ENCODE measurements at regions not wholly inside any gene's neighbourhood (a gene's known extent, or its start where the extent isn't known, plus 50 kb on each side); places are given as distances from the start of the nearest gene placed in this dataset.

DNA sequence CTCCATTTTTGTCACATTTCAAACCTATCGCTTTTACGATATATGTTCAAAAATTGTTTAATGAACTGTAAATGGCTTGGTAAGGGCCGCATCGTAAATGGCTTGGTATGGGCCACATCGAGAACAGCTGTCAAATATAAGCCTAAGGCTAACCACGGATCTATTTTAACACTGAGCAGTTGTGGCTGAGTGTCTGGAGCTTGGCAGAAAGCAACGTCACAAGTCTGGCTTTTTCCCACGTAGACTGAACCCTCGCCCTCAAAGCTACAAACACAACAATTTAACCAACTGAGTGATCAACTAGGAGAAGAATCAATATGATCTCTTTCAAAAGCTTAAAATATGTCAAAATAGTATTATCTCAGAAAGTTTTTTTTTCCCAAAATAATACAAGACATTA lies 71.4 kb upstream of the PRSS16 start:
- no peaks in the 10 kb centered on the region for H4K20me1 ChIP-seq (ENCODE audit: control insufficient read depth, insufficient read depth, insufficient read length)
- no peak overlapping the region for H2BK20ac ChIP-seq (ENCODE audit: low read depth, low read length, poor library complexity, severe bottlenecking)
- H3K9me3 ChIP-seq (ENCODE audit: control insufficient read depth, low read depth, low read length): no peaks in the 10 kb centered on the region
- no peak overlapping the region for H3T11ph ChIP-seq (ENCODE audit: low read length)
- H3K27me3 ChIP-seq (ENCODE audit: insufficient read depth, low read length): no peaks in the 10 kb centered on the region
- peak overlapping the region; percentile 41 for H3K4me2 ChIP-seq (ENCODE audit: insufficient read depth, insufficient read length, low read length)
- TF ChIP-seq, protein P1, sequence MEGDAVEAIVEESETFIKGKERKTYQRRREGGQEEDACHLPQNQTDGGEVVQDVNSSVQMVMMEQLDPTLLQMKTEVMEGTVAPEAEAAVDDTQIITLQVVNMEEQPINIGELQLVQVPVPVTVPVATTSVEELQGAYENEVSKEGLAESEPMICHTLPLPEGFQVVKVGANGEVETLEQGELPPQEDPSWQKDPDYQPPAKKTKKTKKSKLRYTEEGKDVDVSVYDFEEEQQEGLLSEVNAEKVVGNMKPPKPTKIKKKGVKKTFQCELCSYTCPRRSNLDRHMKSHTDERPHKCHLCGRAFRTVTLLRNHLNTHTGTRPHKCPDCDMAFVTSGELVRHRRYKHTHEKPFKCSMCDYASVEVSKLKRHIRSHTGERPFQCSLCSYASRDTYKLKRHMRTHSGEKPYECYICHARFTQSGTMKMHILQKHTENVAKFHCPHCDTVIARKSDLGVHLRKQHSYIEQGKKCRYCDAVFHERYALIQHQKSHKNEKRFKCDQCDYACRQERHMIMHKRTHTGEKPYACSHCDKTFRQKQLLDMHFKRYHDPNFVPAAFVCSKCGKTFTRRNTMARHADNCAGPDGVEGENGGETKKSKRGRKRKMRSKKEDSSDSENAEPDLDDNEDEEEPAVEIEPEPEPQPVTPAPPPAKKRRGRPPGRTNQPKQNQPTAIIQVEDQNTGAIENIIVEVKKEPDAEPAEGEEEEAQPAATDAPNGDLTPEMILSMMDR (conservative IDR thresholded peaks at IDR 0.05): no peak
- no peak for DNase-seq
- no peak overlapping the region for H3K56ac ChIP-seq (ENCODE audit: insufficient read length, low read depth, low read length)
- no peak overlapping the region for H2BK12ac ChIP-seq (ENCODE audit: insufficient read length, low read depth, low read length)
- no peak overlapping the region for H3K27ac ChIP-seq (ENCODE audit: insufficient read length, low read depth, low read length)
- H3K23ac ChIP-seq (ENCODE audit: insufficient read length, low read depth, low read length): no peak overlapping the region
- no peak overlapping the region for H2AFZ ChIP-seq (ENCODE audit: low read length)
- no peak overlapping the region for H4K5ac ChIP-seq (ENCODE audit: insufficient read length, low read depth, low read length)
- Mint-ChIP-seq H3K36me3 (ENCODE audit: insufficient read depth in 1 of 3, low read depth in 3 of 3) (peaks cover 0 to 2% (median 0%) of the 10 kb centered on the region in 3 experiments; a peak in 1 of 7 replicates), H3K27me3 (ENCODE audit: low read depth) (peaks cover 2% of the 10 kb centered on the region; the same call in 1 of the 2 replicates), H3K4me1 (peaks cover 14 to 16% of the 10 kb centered on the region in 2 experiments), H3K4me3 (peak overlapping the region; percentile 89 to 98), H3K27ac (no peak overlapping the region), H3K9me3 (peaks cover 2 to 3% of the 10 kb centered on the region in 2 experiments; a peak in 2 of 5 replicates)
- no peak overlapping the region for H2BK5ac ChIP-seq (ENCODE audit: insufficient read length, low read length)
- H3K79me2 ChIP-seq (ENCODE audit: insufficient read depth, low read length): no peaks in the 10 kb centered on the region
- no CpG with 5 or more reads among the region's 9 CpGs for WGBS (ENCODE audit: extremely low coverage, insufficient read length, low lambda C conversion rate)
- H2BK15ac ChIP-seq (ENCODE audit: low read depth, low read length): no peak overlapping the region
- H2BK120ac ChIP-seq (ENCODE audit: low read depth, low read length, poor library complexity, severe bottlenecking): no peak overlapping the region
- no peaks in the 10 kb centered on the region for H3K79me1 ChIP-seq (ENCODE audit: insufficient read depth, low read depth, low read length, poor library complexity, severe bottlenecking)
- no peak overlapping the region for H3K9ac ChIP-seq (ENCODE audit: extremely low read depth, insufficient read length, low read length)
- no peak overlapping the region for H3K4ac ChIP-seq (ENCODE audit: low read depth, low read length)
- H3K14ac ChIP-seq (ENCODE audit: insufficient read depth, low read length): no peak overlapping the region
- H3K23me2 ChIP-seq (ENCODE audit: insufficient read length, low read depth, low read length, poor library complexity, severe bottlenecking): peaks cover 4% of the 10 kb centered on the region
- H2AK5ac ChIP-seq (ENCODE audit: insufficient read length, low read length): no peak overlapping the region
- no peak overlapping the region for H3K18ac ChIP-seq (ENCODE audit: insufficient read length, low read depth, low read length)
- no peaks in the 10 kb centered on the region for H3K4me1 ChIP-seq (ENCODE audit: insufficient read depth, low read length)
- no peak overlapping the region for H4K91ac ChIP-seq (ENCODE audit: insufficient read length, low read depth, low read length)
- H4K8ac ChIP-seq (replicated peaks; ENCODE audit: insufficient read length, low read depth, low read length): no peak overlapping the region
